ENCODE measurements at regions not wholly inside any gene's neighbourhood (a gene's known extent, or its start where the extent isn't known, plus 50 kb on each side); places are given as distances from the start of the nearest gene placed in this dataset.

- no peak for DNase-seq
Observed at GRCh38 chr6:104409913-104410312, 449.8 kb downstream of the HACE1 start.

- DNase-seq, result no peak
Observed at GRCh38 chr6:104407957-104408356, 451.8 kb downstream of the HACE1 start.

GRCh38 chr6:104404377-104404776 lies 455.3 kb downstream of the HACE1 start:
- no peak for DNase-seq

GRCh38 chr6:104402572-104402971 lies 457.1 kb downstream of the HACE1 start:
- DNase-seq, result no peak

- DNase-seq, result no peak
Observed at GRCh38 chr6:104401926-104402325, 457.8 kb downstream of the HACE1 start.

- no peak for DNase-seq
Observed at GRCh38 chr6:104400844-104401243, 458.9 kb downstream of the HACE1 start.

- no peak for DNase-seq
Observed at GRCh38 chr6:104396077-104396476, 463.6 kb downstream of the HACE1 start.

GRCh38 chr6:104381907-104382306 lies 477.8 kb downstream of the HACE1 start:
- DNase-seq, result no peak

- no peak for DNase-seq
Observed at GRCh38 chr6:104365451-104366234, 494.1 kb downstream of the HACE1 start.

- DNase-seq, result no peak
Observed at GRCh38 chr6:104357928-104358327, 501.8 kb downstream of the HACE1 start.

GRCh38 chr6:104356197-104356596 lies 503.5 kb downstream of the HACE1 start:
- DNase-seq, result no peak

GRCh38 chr6:104349191-104349590 lies 510.5 kb downstream of the HACE1 start:
- no peak for DNase-seq

GRCh38 chr6:104344223-104344622 lies 515.5 kb downstream of the HACE1 start:
- DNase-seq, result no peak

GRCh38 chr6:104332364-104332763 lies 527.4 kb downstream of the HACE1 start:
- DNase-seq, result no peak

- DNase-seq, result no peak
Observed at GRCh38 chr6:104326173-104327001, 533.3 kb downstream of the HACE1 start.

GRCh38 chr6:104325341-104326172 lies 534.2 kb downstream of the HACE1 start:
- DNase-seq, result no peak

- DNase-seq, result no peak
Observed at GRCh38 chr6:104324301-104324700, 535.4 kb downstream of the HACE1 start.

- DNase-seq, result no peak
Observed at GRCh38 chr6:104322841-104323240, 536.9 kb downstream of the HACE1 start.

- no peak for DNase-seq
Observed at GRCh38 chr6:104321301-104321700, 538.4 kb downstream of the HACE1 start.

GRCh38 chr6:104320896-104321295 lies 538.8 kb downstream of the HACE1 start:
- DNase-seq, result no peak

- DNase-seq, result no peak
Observed at GRCh38 chr6:104312851-104313250, 546.9 kb downstream of the HACE1 start.

GRCh38 chr6:104306211-104306610 lies 553.5 kb downstream of the HACE1 start:
- no peak for DNase-seq

GRCh38 chr6:104305206-104305605 lies 554.5 kb downstream of the HACE1 start:
- no peak for DNase-seq

Data from amniotic stem cell (primary cell).